Stimulated activated CD4-positive, alpha-beta T cell treated with anti-CD3 and anti-CD28 coated beads, Interleukin-1b, Interleukin-23, amount 100 ng/mL, for 24 hours (primary cell): ENCODE measurements at regions not wholly inside any gene's neighbourhood (a gene's known extent, or its start where the extent isn't known, plus 50 kb on each side); places are given as distances from the start of the nearest gene placed in this dataset.

Source experiments
- DNase-seq, 4 experiments: peaks; one replicate each; pipeline ENCODE4 v3.0.0-alpha.2; 2020; ENCODE audit warnings: low read depth in 4 of 4, low spot score in 1 of 4

GRCh38 chr19:30151081-30151480 is 209.0 kb downstream of the URI1 start:
- DNase-seq, result no peak

- DNase-seq, result no peak
These were observed 210.7 kb downstream of the URI1 start for GRCh38 chr19:30152510-30153291.

- DNase-seq, result no peak
These were observed 211.5 kb downstream of the URI1 start for GRCh38 chr19:30153326-30154210.

- DNase-seq, result no peak
These were observed 212.4 kb downstream of the URI1 start for GRCh38 chr19:30154410-30154809.

GRCh38 chr19:30155381-30156200 is 213.6 kb downstream of the URI1 start:
- DNase-seq, result no peak

- no peak for DNase-seq
These were observed 214.6 kb downstream of the URI1 start for GRCh38 chr19:30156646-30157045.

GRCh38 chr19:30158067-30158892 is 213.9 kb upstream of the ZNF536 start:
- no peak for DNase-seq

- no peak for DNase-seq
These were observed 213.3 kb upstream of the ZNF536 start for GRCh38 chr19:30158893-30159245.

- no peak for DNase-seq
These were observed 212.5 kb upstream of the ZNF536 start for GRCh38 chr19:30159636-30160035.

- no peak for DNase-seq
These were observed 211.8 kb upstream of the ZNF536 start for GRCh38 chr19:30160426-30160825.

GRCh38 chr19:30161021-30161655 is 211.0 kb upstream of the ZNF536 start:
- DNase-seq, result no peak

GRCh38 chr19:30161770-30162169 is 210.4 kb upstream of the ZNF536 start:
- no peak for DNase-seq

- no peak for DNase-seq
These were observed 209.5 kb upstream of the ZNF536 start for GRCh38 chr19:30162718-30163117.

- no peak for DNase-seq
These were observed 208.5 kb upstream of the ZNF536 start for GRCh38 chr19:30163663-30164062.

- no peak for DNase-seq
These were observed 206.9 kb upstream of the ZNF536 start for GRCh38 chr19:30165228-30165813.

GRCh38 chr19:30167206-30167868 is 204.8 kb upstream of the ZNF536 start:
- no peak for DNase-seq

GRCh38 chr19:30167976-30168635 is 204.1 kb upstream of the ZNF536 start:
- no peak for DNase-seq

GRCh38 chr19:30168760-30169159 is 203.4 kb upstream of the ZNF536 start:
- DNase-seq, result no peak
